Nephron progenitor cell (in vitro differentiated cells): ENCODE measurements at regions not wholly inside any gene's neighbourhood (a gene's known extent, or its start where the extent isn't known, plus 50 kb on each side); places are given as distances from the start of the nearest gene placed in this dataset.

ENCODE experiments used
- DNase-seq: peaks from one replicate; pipeline ENCODE4 v3.0.0; 2021
- H3K27ac Mint-ChIP-seq: 2 replicates; pipeline ENCODE4 v1.8.0; 2021; ENCODE audit warnings: mild to moderate bottlenecking, moderate library complexity, mixed read lengths
- H3K27me3 Mint-ChIP-seq: 2 replicates; pipeline ENCODE4 v1.8.0; 2021; ENCODE audit warnings: mild to moderate bottlenecking, low read depth, mixed read lengths; ENCODE audit not compliant: poor library complexity
- H3K36me3 Mint-ChIP-seq: 2 replicates; pipeline ENCODE4 v1.8.0; 2021; ENCODE audit warnings: low read depth, mixed read lengths
- H3K4me1 Mint-ChIP-seq: 2 replicates; pipeline ENCODE4 v1.8.0; 2021; ENCODE audit warnings: mixed read lengths
- H3K4me3 Mint-ChIP-seq: 2 replicates; pipeline ENCODE4 v1.8.0; 2021; ENCODE audit warnings: mild to moderate bottlenecking, moderate library complexity, mixed read lengths
- H3K9me3 Mint-ChIP-seq: 2 replicates; pipeline ENCODE4 v1.8.0; 2021; ENCODE audit warnings: mild to moderate bottlenecking, moderate library complexity, mixed read lengths
- TF ChIP-seq, protein P1 (sequence below): fragments of 200-600 bp; sonication (generic); IDR thresholded peaks from 2 replicates; pipeline ENCODE4 v1.5.0; 2021; ENCODE audit warnings: antibody characterized with exemption

DNA sequence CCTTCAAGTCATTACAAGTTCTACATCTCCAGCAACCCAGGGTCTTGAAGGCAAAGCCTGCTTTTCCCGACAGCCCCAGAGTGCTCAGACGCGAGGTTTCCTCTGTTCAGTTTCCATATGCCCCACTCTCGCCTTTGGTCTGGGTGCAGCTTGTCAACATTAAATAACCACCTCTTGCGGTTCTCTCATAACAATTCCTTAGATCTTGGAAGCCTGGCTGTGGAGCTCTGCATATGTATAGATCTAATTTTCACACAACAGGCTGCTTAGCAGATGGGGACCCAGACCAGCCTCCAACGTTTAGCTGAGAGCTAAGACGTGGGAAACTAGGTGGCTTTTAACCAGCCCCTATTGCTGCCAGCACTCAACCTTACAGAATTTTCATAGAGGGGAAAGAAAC is 295.5 kb downstream of the RPLP1 start:
- H3K27ac Mint-ChIP-seq: no peak overlapping the region
- H3K4me3 Mint-ChIP-seq: no peak overlapping the region
- peaks cover 32% of the 10 kb centered on the region for H3K27me3 Mint-ChIP-seq
- H3K4me1 Mint-ChIP-seq: peaks cover 48% of the 10 kb centered on the region
- TF ChIP-seq, protein P1, sequence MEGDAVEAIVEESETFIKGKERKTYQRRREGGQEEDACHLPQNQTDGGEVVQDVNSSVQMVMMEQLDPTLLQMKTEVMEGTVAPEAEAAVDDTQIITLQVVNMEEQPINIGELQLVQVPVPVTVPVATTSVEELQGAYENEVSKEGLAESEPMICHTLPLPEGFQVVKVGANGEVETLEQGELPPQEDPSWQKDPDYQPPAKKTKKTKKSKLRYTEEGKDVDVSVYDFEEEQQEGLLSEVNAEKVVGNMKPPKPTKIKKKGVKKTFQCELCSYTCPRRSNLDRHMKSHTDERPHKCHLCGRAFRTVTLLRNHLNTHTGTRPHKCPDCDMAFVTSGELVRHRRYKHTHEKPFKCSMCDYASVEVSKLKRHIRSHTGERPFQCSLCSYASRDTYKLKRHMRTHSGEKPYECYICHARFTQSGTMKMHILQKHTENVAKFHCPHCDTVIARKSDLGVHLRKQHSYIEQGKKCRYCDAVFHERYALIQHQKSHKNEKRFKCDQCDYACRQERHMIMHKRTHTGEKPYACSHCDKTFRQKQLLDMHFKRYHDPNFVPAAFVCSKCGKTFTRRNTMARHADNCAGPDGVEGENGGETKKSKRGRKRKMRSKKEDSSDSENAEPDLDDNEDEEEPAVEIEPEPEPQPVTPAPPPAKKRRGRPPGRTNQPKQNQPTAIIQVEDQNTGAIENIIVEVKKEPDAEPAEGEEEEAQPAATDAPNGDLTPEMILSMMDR: no peak
- H3K36me3 Mint-ChIP-seq: peaks cover 6% of the 10 kb centered on the region
- DNase-seq: no peak
- peaks cover 6% of the 10 kb centered on the region for H3K9me3 Mint-ChIP-seq

DNA sequence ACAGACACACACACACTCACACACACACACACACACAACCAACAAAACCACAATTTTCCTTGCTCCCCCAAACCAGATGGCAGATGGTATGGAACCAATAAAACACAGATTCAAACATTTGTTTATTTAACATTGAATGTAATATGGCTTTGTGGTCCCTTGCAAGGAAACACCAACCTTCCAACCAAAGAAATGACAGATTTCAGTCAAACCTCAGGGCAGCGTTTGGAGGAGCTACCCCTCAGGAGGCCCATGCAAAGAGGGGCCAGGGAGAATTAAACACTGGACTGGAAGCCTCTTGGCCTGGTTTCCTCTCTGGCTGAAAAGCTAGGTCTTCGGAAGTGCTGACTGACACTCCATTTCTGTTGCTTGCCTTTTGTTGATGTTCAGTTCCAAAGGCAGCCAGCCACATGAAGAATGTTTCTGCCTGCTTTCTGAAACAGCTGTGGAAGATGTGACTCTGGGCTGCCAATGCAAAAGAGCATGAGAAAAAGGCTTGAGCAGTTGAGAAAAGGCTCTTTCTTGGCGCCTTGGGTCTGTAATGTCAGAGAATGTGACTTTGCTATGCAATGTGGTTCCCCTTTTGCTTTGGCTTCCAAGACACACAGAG is 296.1 kb downstream of the RPLP1 start:
- H3K27me3 Mint-ChIP-seq: peaks cover 28% of the 10 kb centered on the region
- TF ChIP-seq, protein P1: no peak
- no peak for DNase-seq
- H3K27ac Mint-ChIP-seq: no peak overlapping the region
- peaks cover 11% of the 10 kb centered on the region for H3K9me3 Mint-ChIP-seq
- peaks cover 11% of the 10 kb centered on the region for H3K36me3 Mint-ChIP-seq
- no peak overlapping the region for H3K4me3 Mint-ChIP-seq
- H3K4me1 Mint-ChIP-seq: peaks cover 43% of the 10 kb centered on the region

DNA sequence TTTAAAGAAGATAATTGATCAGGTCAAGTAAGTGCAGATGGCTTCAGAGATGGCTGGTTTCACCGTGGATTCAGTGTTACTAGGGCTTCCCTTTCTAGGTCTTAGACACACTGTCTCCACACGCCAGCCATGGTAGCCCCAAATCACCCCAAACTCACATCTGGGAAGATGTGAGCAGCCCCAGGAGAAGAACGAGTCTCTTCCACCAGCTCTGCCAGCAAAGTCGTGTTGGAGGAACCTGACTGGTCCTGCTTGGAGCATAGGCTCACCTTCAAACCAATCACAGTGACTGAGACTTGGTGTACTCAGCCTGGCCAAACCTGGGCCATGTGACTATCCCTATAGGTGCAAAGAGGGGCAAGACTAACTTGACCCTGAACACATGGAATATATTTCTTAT is 296.7 kb downstream of the RPLP1 start:
- Mint-ChIP-seq H3K27ac (no peak overlapping the region), H3K27me3 (peaks cover 23% of the 10 kb centered on the region)

DNA sequence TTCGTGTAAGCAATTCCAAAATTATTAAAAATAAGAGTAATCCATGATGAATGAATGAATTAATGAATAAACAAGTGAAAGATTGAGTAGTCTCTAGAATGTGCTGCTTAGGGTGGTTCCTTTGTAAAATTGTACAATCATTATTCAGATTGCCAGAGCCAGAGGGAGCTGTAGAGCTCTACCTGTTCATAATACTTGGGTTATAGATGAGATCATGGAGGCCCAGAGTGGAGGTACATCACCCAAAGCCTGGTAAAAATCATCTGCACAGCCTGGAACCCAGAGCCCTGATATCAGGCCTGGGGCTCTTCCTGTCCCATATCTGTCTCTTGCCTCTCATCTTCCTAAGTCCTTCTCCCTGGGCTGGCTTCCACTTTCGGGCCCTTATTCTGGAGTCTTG is 297.2 kb downstream of the RPLP1 start:
- no peak overlapping the region for H3K27ac Mint-ChIP-seq
- H3K36me3 Mint-ChIP-seq: peaks cover 11% of the 10 kb centered on the region
- H3K4me3 Mint-ChIP-seq: no peak overlapping the region
- DNase-seq: no peak
- H3K4me1 Mint-ChIP-seq: peaks cover 41% of the 10 kb centered on the region
- H3K9me3 Mint-ChIP-seq: peaks cover 20% of the 10 kb centered on the region
- peaks cover 23% of the 10 kb centered on the region for H3K27me3 Mint-ChIP-seq
- TF ChIP-seq, protein P1: no peak

More for the DNA sequence above, 296.7 kb downstream of the RPLP1 start:
- peaks cover 15% of the 10 kb centered on the region for H3K9me3 Mint-ChIP-seq
- peaks cover 11% of the 10 kb centered on the region for H3K36me3 Mint-ChIP-seq
- peaks cover 37% of the 10 kb centered on the region for H3K4me1 Mint-ChIP-seq
- DNase-seq: no peak
- TF ChIP-seq, protein P1: no peak
- H3K4me3 Mint-ChIP-seq: no peak overlapping the region

DNA sequence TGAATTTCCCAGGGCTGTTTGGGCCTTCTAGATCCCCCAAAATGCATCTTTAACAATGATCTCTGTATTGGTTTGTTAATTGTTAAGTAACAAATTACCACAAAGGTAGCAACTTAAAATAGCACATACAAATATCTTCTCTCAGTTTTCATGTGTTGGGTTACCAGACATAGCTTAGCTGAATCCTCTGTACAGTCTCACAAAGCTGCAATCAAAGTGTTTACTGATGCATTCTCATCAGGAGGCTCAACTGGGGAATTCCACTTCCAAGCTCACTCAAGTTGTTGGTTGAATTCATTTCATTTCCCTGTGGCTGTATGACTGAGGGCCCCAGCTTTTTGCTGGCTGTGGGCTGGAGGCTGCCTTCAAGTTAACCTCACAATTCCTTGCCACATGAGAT is 297.6 kb downstream of the RPLP1 start:
- Mint-ChIP-seq H3K27ac (no peak overlapping the region), H3K9me3 (peaks cover 20% of the 10 kb centered on the region), H3K4me3 (no peak overlapping the region), H3K36me3 (peaks cover 11% of the 10 kb centered on the region), H3K4me1 (peaks cover 45% of the 10 kb centered on the region), H3K27me3 (peaks cover 23% of the 10 kb centered on the region)
- TF ChIP-seq, protein P1: no peak
- DNase-seq: no peak

DNA sequence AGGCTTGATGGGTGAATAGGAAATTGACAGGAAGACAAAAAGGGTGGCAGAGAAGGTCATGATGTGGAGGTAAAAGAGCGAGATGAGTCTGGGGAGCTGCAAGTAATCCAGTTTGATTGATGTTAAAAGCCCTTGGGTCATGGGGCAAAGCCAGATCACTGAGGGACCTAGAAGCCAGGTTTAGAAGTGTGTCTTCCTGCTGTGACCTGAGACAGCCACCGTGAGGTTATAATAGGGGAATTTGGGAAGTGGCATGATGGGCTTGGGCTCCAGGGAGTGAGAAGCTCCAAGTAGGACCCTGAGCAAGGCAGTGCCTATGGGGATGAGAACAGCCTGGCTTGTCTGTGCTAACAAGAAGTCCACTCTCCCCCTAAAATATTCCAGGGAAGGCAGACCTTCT is 298.5 kb downstream of the RPLP1 start:
- peaks cover 54% of the 10 kb centered on the region for H3K4me1 Mint-ChIP-seq
- peaks cover 20% of the 10 kb centered on the region for H3K9me3 Mint-ChIP-seq
- H3K4me3 Mint-ChIP-seq: no peak overlapping the region
- DNase-seq: no peak
- TF ChIP-seq, protein P1: no peak
- H3K36me3 Mint-ChIP-seq: peaks cover 11% of the 10 kb centered on the region
- peak overlapping the region; percentile 46 for H3K27ac Mint-ChIP-seq
- H3K27me3 Mint-ChIP-seq: peaks cover 20% of the 10 kb centered on the region
